ENCODE measurements at regions not wholly inside any gene's neighbourhood (a gene's known extent, or its start where the extent isn't known, plus 50 kb on each side); places are given as distances from the start of the nearest gene placed in this dataset.

- Histone ChIP-seq H3K4me1 (ENCODE audit: insufficient read depth, low read length) (no peaks in the 10 kb centered on the region), H3K79me2 (ENCODE audit: insufficient read depth, low read length) (no peaks in the 10 kb centered on the region), H3K27me3 (ENCODE audit: insufficient read depth, low read length) (no peaks in the 10 kb centered on the region), H3K9me3 (ENCODE audit: low read depth, low read length) (no peaks in the 10 kb centered on the region), H4K20me1 (ENCODE audit: insufficient read depth, low read length) (no peaks in the 10 kb centered on the region), H3K4me3 (ENCODE audit: insufficient read depth, low read length) (no peak overlapping the region), H3K27ac (ENCODE audit: low read depth, low read length) (no peak overlapping the region), H3K4me2 (ENCODE audit: insufficient read depth, low read length) (no peak overlapping the region), H2AFZ (ENCODE audit: low read length) (no peak overlapping the region), H3K36me3 (ENCODE audit: insufficient read depth, low read length) (no peaks in the 10 kb centered on the region)
- TF ChIP-seq, protein P1, sequence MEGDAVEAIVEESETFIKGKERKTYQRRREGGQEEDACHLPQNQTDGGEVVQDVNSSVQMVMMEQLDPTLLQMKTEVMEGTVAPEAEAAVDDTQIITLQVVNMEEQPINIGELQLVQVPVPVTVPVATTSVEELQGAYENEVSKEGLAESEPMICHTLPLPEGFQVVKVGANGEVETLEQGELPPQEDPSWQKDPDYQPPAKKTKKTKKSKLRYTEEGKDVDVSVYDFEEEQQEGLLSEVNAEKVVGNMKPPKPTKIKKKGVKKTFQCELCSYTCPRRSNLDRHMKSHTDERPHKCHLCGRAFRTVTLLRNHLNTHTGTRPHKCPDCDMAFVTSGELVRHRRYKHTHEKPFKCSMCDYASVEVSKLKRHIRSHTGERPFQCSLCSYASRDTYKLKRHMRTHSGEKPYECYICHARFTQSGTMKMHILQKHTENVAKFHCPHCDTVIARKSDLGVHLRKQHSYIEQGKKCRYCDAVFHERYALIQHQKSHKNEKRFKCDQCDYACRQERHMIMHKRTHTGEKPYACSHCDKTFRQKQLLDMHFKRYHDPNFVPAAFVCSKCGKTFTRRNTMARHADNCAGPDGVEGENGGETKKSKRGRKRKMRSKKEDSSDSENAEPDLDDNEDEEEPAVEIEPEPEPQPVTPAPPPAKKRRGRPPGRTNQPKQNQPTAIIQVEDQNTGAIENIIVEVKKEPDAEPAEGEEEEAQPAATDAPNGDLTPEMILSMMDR (IDR thresholded peaks at IDR 0.05; ENCODE audit: extremely low read depth, low read depth, low read length) = no peak
- DNase-seq (ENCODE audit: insufficient read length, low spot score, missing footprints) = no peak
Measured at GRCh38 chr2:88811681-88812080, 120.2 kb downstream of the RPIA start.

DNA sequence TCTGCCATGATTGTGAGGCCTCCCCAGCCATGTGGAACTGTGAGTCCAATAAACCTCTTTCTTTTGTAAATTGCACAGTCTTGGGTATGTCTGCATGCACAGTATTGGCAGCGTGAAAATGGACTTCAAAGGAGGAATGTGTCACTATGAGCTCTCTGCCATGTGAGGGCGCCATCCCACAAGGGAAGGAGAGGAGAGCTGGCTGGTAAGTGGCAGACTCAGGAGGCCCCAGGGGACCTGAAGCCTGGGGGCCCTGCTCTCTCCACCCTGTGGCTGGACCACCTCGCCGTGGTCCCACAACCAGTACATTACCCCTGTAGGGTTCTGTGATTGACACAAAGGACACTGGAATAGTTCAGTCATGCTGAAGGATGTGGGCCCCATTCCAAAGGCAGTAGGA, 122.1 kb downstream of the RPIA start:
- no peak overlapping the region for H3K4me2 ChIP-seq (ENCODE audit: insufficient read depth, low read length)
- H2AFZ ChIP-seq (ENCODE audit: low read length) = no peak overlapping the region
- no peaks in the 10 kb centered on the region for H3K4me1 ChIP-seq (ENCODE audit: insufficient read depth, low read length)
- H3K27ac ChIP-seq (ENCODE audit: low read depth, low read length) = no peak overlapping the region
- H3K9me3 ChIP-seq (ENCODE audit: low read depth, low read length) = no peaks in the 10 kb centered on the region
- no peaks in the 10 kb centered on the region for H4K20me1 ChIP-seq (ENCODE audit: insufficient read depth, low read length)
- H3K4me3 ChIP-seq (ENCODE audit: insufficient read depth, low read length) = no peak overlapping the region
- no peaks in the 10 kb centered on the region for H3K27me3 ChIP-seq (ENCODE audit: insufficient read depth, low read length)
- no peaks in the 10 kb centered on the region for H3K79me2 ChIP-seq (ENCODE audit: insufficient read depth, low read length)
- H3K36me3 ChIP-seq (ENCODE audit: insufficient read depth, low read length) = no peaks in the 10 kb centered on the region
- DNase-seq (ENCODE audit: insufficient read length, low spot score, missing footprints) = no peak
- TF ChIP-seq, protein P1 (IDR thresholded peaks at IDR 0.05; ENCODE audit: extremely low read depth, low read depth, low read length) = no peak

- H3K27ac ChIP-seq (ENCODE audit: low read depth, low read length) = no peak overlapping the region
- H3K4me3 ChIP-seq (ENCODE audit: insufficient read depth, low read length) = no peak overlapping the region
- H3K27me3 ChIP-seq (ENCODE audit: insufficient read depth, low read length) = no peaks in the 10 kb centered on the region
- no peaks in the 10 kb centered on the region for H3K79me2 ChIP-seq (ENCODE audit: insufficient read depth, low read length)
- no peak overlapping the region for H2AFZ ChIP-seq (ENCODE audit: low read length)
- H4K20me1 ChIP-seq (ENCODE audit: insufficient read depth, low read length) = no peaks in the 10 kb centered on the region
- H3K36me3 ChIP-seq (ENCODE audit: insufficient read depth, low read length) = no peaks in the 10 kb centered on the region
- TF ChIP-seq, protein P1 (IDR thresholded peaks at IDR 0.05; ENCODE audit: extremely low read depth, low read depth, low read length) = no peak
- H3K4me2 ChIP-seq (ENCODE audit: insufficient read depth, low read length) = no peak overlapping the region
- H3K4me1 ChIP-seq (ENCODE audit: insufficient read depth, low read length) = no peaks in the 10 kb centered on the region
- no peaks in the 10 kb centered on the region for H3K9me3 ChIP-seq (ENCODE audit: low read depth, low read length)
- DNase-seq (ENCODE audit: insufficient read length, low spot score, missing footprints) = no peak
Measured at GRCh38 chr2:88815282-88815681, 123.8 kb downstream of the RPIA start.

- no peak overlapping the region for H3K4me3 ChIP-seq (ENCODE audit: insufficient read depth, low read length)
- H3K4me2 ChIP-seq (ENCODE audit: insufficient read depth, low read length) = no peak overlapping the region
- TF ChIP-seq, protein P1 (IDR thresholded peaks at IDR 0.05; ENCODE audit: extremely low read depth, low read depth, low read length) = no peak
- no peaks in the 10 kb centered on the region for H3K27me3 ChIP-seq (ENCODE audit: insufficient read depth, low read length)
- no peaks in the 10 kb centered on the region for H3K9me3 ChIP-seq (ENCODE audit: low read depth, low read length)
- no peak overlapping the region for H2AFZ ChIP-seq (ENCODE audit: low read length)
- no peaks in the 10 kb centered on the region for H3K4me1 ChIP-seq (ENCODE audit: insufficient read depth, low read length)
- H3K79me2 ChIP-seq (ENCODE audit: insufficient read depth, low read length) = no peaks in the 10 kb centered on the region
- no peaks in the 10 kb centered on the region for H3K36me3 ChIP-seq (ENCODE audit: insufficient read depth, low read length)
- H4K20me1 ChIP-seq (ENCODE audit: insufficient read depth, low read length) = no peaks in the 10 kb centered on the region
- no peak for DNase-seq (ENCODE audit: insufficient read length, low spot score, missing footprints)
- H3K27ac ChIP-seq (ENCODE audit: low read depth, low read length) = no peak overlapping the region
Measured at GRCh38 chr2:88815697-88816096, 124.2 kb downstream of the RPIA start.
